ENCODE measurements at regions not wholly inside any gene's neighbourhood (a gene's known extent, or its start where the extent isn't known, plus 50 kb on each side); places are given as distances from the start of the nearest gene placed in this dataset.

- H3K27me3 ChIP-seq: no peaks in the 10 kb centered on the region
These were observed 998.6 kb upstream of the B3GALT2 start for GRCh38 chr1:194184974-194185373.

DNA sequence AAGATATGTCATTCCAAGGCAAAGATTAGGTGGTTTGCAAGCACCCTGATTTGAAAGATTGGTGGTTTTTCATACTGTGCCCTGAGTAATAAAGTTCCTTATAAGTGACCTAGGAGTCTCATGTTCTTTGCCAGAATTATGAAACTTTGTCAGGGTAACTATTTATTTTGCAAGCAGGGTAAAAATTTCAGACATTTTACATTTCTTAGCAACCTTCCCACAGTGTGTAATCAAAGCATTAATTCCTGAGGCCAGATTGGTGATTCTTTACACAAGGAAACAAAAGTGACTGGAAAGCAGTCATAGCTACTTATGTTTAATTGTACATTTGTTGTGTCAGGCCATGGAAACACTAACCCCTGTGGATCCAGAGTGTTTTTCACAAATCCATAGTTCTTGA is 998.0 kb upstream of the B3GALT2 start:
- Histone ChIP-seq H3K4me3 (no peak overlapping the region), H3K4me1 (no peaks in the 10 kb centered on the region), H3K36me3 (no peaks in the 10 kb centered on the region), H3K27me3 (no peaks in the 10 kb centered on the region), H3K9me3 (no peaks in the 10 kb centered on the region), H3K27ac (no peak overlapping the region)
- no peak for TF ChIP-seq POLR2A (IDR thresholded peaks at IDR 0.05)
- TF ChIP-seq CTCF (IDR thresholded peaks at IDR 0.05): no peak
- no peak for TF ChIP-seq EP300 (IDR thresholded peaks at IDR 0.05)
- DNase-seq (ENCODE audit: low spot score in 2 of 2): no peak

More at GRCh38 chr1:194184974-194185373, 998.6 kb upstream of the B3GALT2 start:
- Histone ChIP-seq H3K9me3 (no peaks in the 10 kb centered on the region), H3K36me3 (no peaks in the 10 kb centered on the region), H3K27ac (no peak overlapping the region), H3K4me3 (no peak overlapping the region), H3K4me1 (no peaks in the 10 kb centered on the region)
- DNase-seq (ENCODE audit: low spot score in 2 of 2): no peak
- TF ChIP-seq POLR2A (IDR thresholded peaks at IDR 0.05): no peak
- no peak for TF ChIP-seq CTCF (IDR thresholded peaks at IDR 0.05)
- no peak for TF ChIP-seq EP300 (IDR thresholded peaks at IDR 0.05)

- Histone ChIP-seq H3K9me3 (no peaks in the 10 kb centered on the region), H3K27me3 (no peaks in the 10 kb centered on the region), H3K4me3 (no peak overlapping the region), H3K4me1 (no peaks in the 10 kb centered on the region), H3K27ac (no peak overlapping the region), H3K36me3 (no peaks in the 10 kb centered on the region)
- no peak for DNase-seq (ENCODE audit: low spot score in 2 of 2)
- TF ChIP-seq CTCF (IDR thresholded peaks at IDR 0.05): no peak
- no peak for TF ChIP-seq POLR2A (IDR thresholded peaks at IDR 0.05)
- TF ChIP-seq EP300 (IDR thresholded peaks at IDR 0.05): no peak
- 88 to 98% methylated on average over 5 of the region's 5 CpGs for WGBS, 2 donors
These were observed 995.4 kb upstream of the B3GALT2 start for GRCh38 chr1:194181845-194182244.

DNA sequence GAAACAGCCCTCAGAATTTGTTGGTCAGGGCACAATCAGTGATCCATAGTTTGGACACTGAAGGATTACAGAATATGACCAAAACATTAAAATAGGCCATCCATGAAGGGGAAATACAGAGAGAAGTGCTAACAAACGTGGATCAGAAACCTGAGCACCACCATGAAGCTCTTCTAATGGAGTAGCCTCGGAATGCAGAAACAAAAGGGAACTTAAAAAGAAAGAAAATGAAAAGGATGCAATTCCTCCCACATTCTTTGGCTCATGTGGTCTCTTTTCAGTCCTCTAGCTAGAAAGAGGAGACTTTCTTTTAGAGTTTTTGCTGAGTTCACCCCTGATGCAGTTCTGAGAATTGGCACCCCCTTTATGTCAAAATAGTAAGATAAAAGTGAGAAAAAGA is 989.8 kb upstream of the B3GALT2 start:
- Histone ChIP-seq H3K4me3 (no peak overlapping the region), H3K27ac (no peak overlapping the region), H3K27me3 (no peaks in the 10 kb centered on the region), H3K36me3 (no peaks in the 10 kb centered on the region), H3K4me1 (no peaks in the 10 kb centered on the region), H3K9me3 (no peaks in the 10 kb centered on the region)
- no peak for DNase-seq (ENCODE audit: low spot score in 2 of 2)
- 56% methylated on average over 2 of the region's 2 CpGs for WGBS, 2 donors
- no peak for TF ChIP-seq CTCF (IDR thresholded peaks at IDR 0.05)
- TF ChIP-seq EP300 (IDR thresholded peaks at IDR 0.05): no peak
- TF ChIP-seq POLR2A (IDR thresholded peaks at IDR 0.05): no peak

DNA sequence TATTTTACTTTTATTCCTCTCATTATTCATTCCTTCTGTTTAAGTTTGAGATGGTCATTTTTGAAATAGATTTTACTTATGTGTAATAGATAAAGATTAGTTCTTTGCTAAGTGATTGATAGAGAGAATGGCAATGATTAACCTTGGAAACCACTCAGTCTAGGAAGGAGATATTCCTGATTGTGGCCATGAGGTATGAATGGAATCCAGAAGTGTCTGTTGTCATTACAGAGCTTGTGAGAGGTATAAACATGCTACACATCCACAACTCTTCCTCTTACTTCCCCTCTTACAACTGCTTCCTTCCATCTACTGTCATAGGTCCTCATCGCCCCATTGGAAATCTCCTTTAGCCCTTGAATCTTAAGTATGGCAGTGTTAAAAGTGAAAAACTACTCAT is 988.8 kb upstream of the B3GALT2 start:
- H3K27ac ChIP-seq: no peak overlapping the region
- no peaks in the 10 kb centered on the region for H3K36me3 ChIP-seq
- H3K4me3 ChIP-seq: no peak overlapping the region
- H3K4me1 ChIP-seq: no peaks in the 10 kb centered on the region
- no peaks in the 10 kb centered on the region for H3K27me3 ChIP-seq
- 93 to 97% methylated on average over 1 of the region's 1 CpG for WGBS, 2 donors
- TF ChIP-seq EP300 (IDR thresholded peaks at IDR 0.05): no peak
- no peak for TF ChIP-seq CTCF (IDR thresholded peaks at IDR 0.05)
- no peak for TF ChIP-seq POLR2A (IDR thresholded peaks at IDR 0.05)
- no peaks in the 10 kb centered on the region for H3K9me3 ChIP-seq
- no peak for DNase-seq (ENCODE audit: low spot score in 2 of 2)
